ENCODE measurements at regions not wholly inside any gene's neighbourhood (a gene's known extent, or its start where the extent isn't known, plus 50 kb on each side); places are given as distances from the start of the nearest gene placed in this dataset.

DNA sequence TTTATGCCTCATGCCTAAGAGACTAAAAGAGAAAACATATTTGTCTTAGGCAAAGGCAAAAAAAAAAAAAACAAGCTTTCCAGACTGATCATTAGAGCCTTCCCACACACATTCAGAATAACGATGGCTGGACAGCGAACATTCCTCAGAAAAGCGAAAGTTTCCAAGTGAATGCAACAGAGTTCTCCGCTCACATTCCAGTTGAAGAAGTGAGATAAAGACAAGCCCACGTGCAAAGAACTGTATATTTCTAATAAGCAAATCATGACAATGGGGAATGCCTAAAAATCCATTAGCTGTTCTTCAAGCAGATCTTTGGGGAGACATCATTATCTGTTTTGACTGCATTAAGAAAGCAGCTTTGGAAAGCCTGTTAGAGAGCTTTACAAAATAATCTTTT lies 347.9 kb downstream of the METTL4 start:
- 66% methylated on average over 5 of the region's 5 CpGs for WGBS (ENCODE audit: low lambda C conversion rate)
- no peak for DNase-seq
- no peaks in the 10 kb centered on the region for H3K36me3 ChIP-seq (replicated peaks in 1 of 2; ENCODE audit: control insufficient read depth in 1 of 2, insufficient read depth in 2 of 2, low read length in 1 of 2)
- no peaks in the 10 kb centered on the region for H3F3A ChIP-seq (replicated peaks; ENCODE audit: insufficient read depth)
- no peak overlapping the region for H3K27ac ChIP-seq (ENCODE audit: low read depth in 2 of 2, low read length in 1 of 2)
- H3K27me3 ChIP-seq (ENCODE audit: insufficient read depth) = no peaks in the 10 kb centered on the region
- no peaks in the 10 kb centered on the region for H3K4me1 ChIP-seq (ENCODE audit: control insufficient read depth in 1 of 2, insufficient read depth in 2 of 2, low read depth in 1 of 2, low read length in 1 of 2)
- H3K79me2 ChIP-seq (ENCODE audit: insufficient read depth) = no peaks in the 10 kb centered on the region
- H3K9ac ChIP-seq = no peak overlapping the region
- H3K4me2 ChIP-seq = no peak overlapping the region; the same call in 1 of the 2 replicates
- no peaks in the 10 kb centered on the region for H3K9me2 ChIP-seq
- CTCF ChIA-PET = interaction anchor here (0.6 to 2.1 kb wide), 6 partner anchors 19 to 638 kb away, joined by 3 to 9 read pairs (median 4); no protein-coding TSS in a partner anchor
- no peak overlapping the region; a peak in 1 of 4 replicates for H3K4me3 ChIP-seq (ENCODE audit: low read depth in 2 of 2, low read length in 1 of 2)
- no peaks in the 10 kb centered on the region for H4K20me1 ChIP-seq (ENCODE audit: insufficient read depth)
- no peaks in the 10 kb centered on the region for H3K9me3 ChIP-seq
- POLR2A ChIA-PET = no interaction called here
- no peak overlapping the region for H2AFZ ChIP-seq (ENCODE audit: low read depth)
- TF ChIP-seq, protein P1, sequence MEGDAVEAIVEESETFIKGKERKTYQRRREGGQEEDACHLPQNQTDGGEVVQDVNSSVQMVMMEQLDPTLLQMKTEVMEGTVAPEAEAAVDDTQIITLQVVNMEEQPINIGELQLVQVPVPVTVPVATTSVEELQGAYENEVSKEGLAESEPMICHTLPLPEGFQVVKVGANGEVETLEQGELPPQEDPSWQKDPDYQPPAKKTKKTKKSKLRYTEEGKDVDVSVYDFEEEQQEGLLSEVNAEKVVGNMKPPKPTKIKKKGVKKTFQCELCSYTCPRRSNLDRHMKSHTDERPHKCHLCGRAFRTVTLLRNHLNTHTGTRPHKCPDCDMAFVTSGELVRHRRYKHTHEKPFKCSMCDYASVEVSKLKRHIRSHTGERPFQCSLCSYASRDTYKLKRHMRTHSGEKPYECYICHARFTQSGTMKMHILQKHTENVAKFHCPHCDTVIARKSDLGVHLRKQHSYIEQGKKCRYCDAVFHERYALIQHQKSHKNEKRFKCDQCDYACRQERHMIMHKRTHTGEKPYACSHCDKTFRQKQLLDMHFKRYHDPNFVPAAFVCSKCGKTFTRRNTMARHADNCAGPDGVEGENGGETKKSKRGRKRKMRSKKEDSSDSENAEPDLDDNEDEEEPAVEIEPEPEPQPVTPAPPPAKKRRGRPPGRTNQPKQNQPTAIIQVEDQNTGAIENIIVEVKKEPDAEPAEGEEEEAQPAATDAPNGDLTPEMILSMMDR (IDR thresholded peaks at IDR 0.05) = no peak
- peak; percentile 84 for TF ChIP-seq REST (IDR thresholded peaks at IDR 0.05; ENCODE audit: low read depth, low read length)

DNA sequence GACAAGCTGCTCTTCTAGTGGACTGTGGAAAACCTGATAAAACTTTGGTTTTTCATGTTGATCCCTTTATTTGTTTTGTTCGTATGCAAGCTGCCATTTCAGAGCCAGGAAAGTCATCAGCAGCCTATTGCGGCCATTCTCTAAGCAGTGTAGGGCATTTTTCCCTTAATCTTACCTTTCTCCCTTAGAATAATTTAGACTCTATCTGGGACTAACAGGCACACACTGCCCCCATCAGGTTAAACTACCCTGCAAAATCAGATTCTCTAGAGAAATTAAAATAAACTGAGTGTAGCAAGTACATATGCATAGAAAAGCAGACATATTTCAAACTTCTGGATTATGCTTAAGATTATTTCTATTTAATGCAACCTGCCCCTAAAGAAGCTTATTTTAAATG lies 347.5 kb downstream of the METTL4 start:
- TF ChIP-seq SMC3 (IDR thresholded peaks at IDR 0.05; ENCODE audit: low read depth, low read length) (peak; percentile 51; the same call in 1 of the 2 replicates), USF1 (IDR thresholded peaks at IDR 0.05; ENCODE audit: borderline replicate concordance, low read depth) (no peak), FOXJ3 (CRISPR knock-in tag; IDR thresholded peaks at IDR 0.05) (no peak), RAD21 (IDR thresholded peaks at IDR 0.05; ENCODE audit: low read length) (peak; percentile 67), RCOR1 (IDR thresholded peaks at IDR 0.05; ENCODE audit: low read length) (no peak)
- TF ChIP-seq, protein P1 (IDR thresholded peaks at IDR 0.05) = peak; percentile 71
- CTCF ChIA-PET = interaction anchor here (0.6 to 2.1 kb wide), 10 partner anchors 15 to 1359 kb away, joined by 3 to 9 read pairs (median 4); no protein-coding TSS in a partner anchor
- H3F3A ChIP-seq (replicated peaks; ENCODE audit: insufficient read depth) = no peaks in the 10 kb centered on the region
- H4K20me1 ChIP-seq (ENCODE audit: insufficient read depth) = no peaks in the 10 kb centered on the region
- no peaks in the 10 kb centered on the region for H3K79me2 ChIP-seq (ENCODE audit: insufficient read depth)
- no peak for DNase-seq
- 20% methylated on average over 2 of the region's 2 CpGs for WGBS (ENCODE audit: low lambda C conversion rate)
- POLR2A ChIA-PET = no interaction called here
- H3K27ac ChIP-seq (ENCODE audit: low read depth in 2 of 2, low read length in 1 of 2) = no peak overlapping the region
- H3K36me3 ChIP-seq (replicated peaks in 1 of 2; ENCODE audit: control insufficient read depth in 1 of 2, insufficient read depth in 2 of 2, low read length in 1 of 2) = no peaks in the 10 kb centered on the region
- H3K9me2 ChIP-seq = no peaks in the 10 kb centered on the region
- H3K9me3 ChIP-seq = no peaks in the 10 kb centered on the region
- H2AFZ ChIP-seq (ENCODE audit: low read depth) = no peak overlapping the region
- no peak overlapping the region for H3K9ac ChIP-seq
- H3K4me3 ChIP-seq (ENCODE audit: low read depth in 2 of 2, low read length in 1 of 2) = no peak overlapping the region; a peak in 1 of 4 replicates
- no peak overlapping the region; the same call in 1 of the 2 replicates for H3K4me2 ChIP-seq
- H3K27me3 ChIP-seq (ENCODE audit: insufficient read depth) = no peaks in the 10 kb centered on the region
- no peaks in the 10 kb centered on the region for H3K4me1 ChIP-seq (ENCODE audit: control insufficient read depth in 1 of 2, insufficient read depth in 2 of 2, low read depth in 1 of 2, low read length in 1 of 2)

Measured in SK-N-SH (cell line).